ENCODE measurements at regions not wholly inside any gene's neighbourhood (a gene's known extent, or its start where the extent isn't known, plus 50 kb on each side); places are given as distances from the start of the nearest gene placed in this dataset.

GRCh38 chr18:53601344-53601743, 623.1 kb downstream of the MBD2 start:
- H3K4me2 ChIP-seq (ENCODE audit: low read depth, low read length, poor library complexity, severe bottlenecking) = no peak overlapping the region
- no peak overlapping the region for H3K27ac ChIP-seq (ENCODE audit: low read depth, low read length)
- no peaks in the 10 kb centered on the region for H3K27me3 ChIP-seq (ENCODE audit: low read length)
- no peak overlapping the region for H3K4me3 ChIP-seq (ENCODE audit: insufficient read depth, low read length, poor library complexity, severe bottlenecking)
- H3K36me3 ChIP-seq (ENCODE audit: low read length) = no peaks in the 10 kb centered on the region
- H3F3A ChIP-seq (ENCODE audit: insufficient read depth) = no peaks in the 10 kb centered on the region
- no peaks in the 10 kb centered on the region for H4K20me1 ChIP-seq (ENCODE audit: low read depth, low read length)
- TF ChIP-seq EZH2phosphoT487 (conservative IDR thresholded peaks at IDR 0.05; ENCODE audit: low read length) = no peak
- TF ChIP-seq CTCF (IDR thresholded peaks at IDR 0.05; ENCODE audit: insufficient read depth, low read length, poor library complexity, severe bottlenecking) = no peak
- no peaks in the 10 kb centered on the region for H3K9me3 ChIP-seq (ENCODE audit: insufficient read depth, low read length)
- H2AFZ ChIP-seq (ENCODE audit: low read depth, low read length, severe bottlenecking) = no peak overlapping the region
- H3K9ac ChIP-seq (ENCODE audit: low read length) = no peak overlapping the region
- no peaks in the 10 kb centered on the region for H3K9me2 ChIP-seq (replicated peaks; ENCODE audit: insufficient read depth, low read length)
- H3K79me2 ChIP-seq (ENCODE audit: insufficient read depth, low read length) = no peaks in the 10 kb centered on the region

- Histone ChIP-seq H3K27ac (ENCODE audit: low read depth, low read length) (no peak overlapping the region), H3K36me3 (ENCODE audit: low read length) (no peaks in the 10 kb centered on the region), H3K9me3 (ENCODE audit: insufficient read depth, low read length) (no peaks in the 10 kb centered on the region), H3K4me3 (ENCODE audit: insufficient read depth, low read length, poor library complexity, severe bottlenecking) (no peak overlapping the region), H2AFZ (ENCODE audit: low read depth, low read length, severe bottlenecking) (no peak overlapping the region), H3K9me2 (replicated peaks; ENCODE audit: insufficient read depth, low read length) (no peaks in the 10 kb centered on the region; the same call in 1 of the 2 replicates), H3K4me2 (ENCODE audit: low read depth, low read length, poor library complexity, severe bottlenecking) (no peak overlapping the region), H3K27me3 (ENCODE audit: low read length) (no peaks in the 10 kb centered on the region), H3F3A (ENCODE audit: insufficient read depth) (no peaks in the 10 kb centered on the region), H4K20me1 (ENCODE audit: low read depth, low read length) (no peaks in the 10 kb centered on the region), H3K79me2 (ENCODE audit: insufficient read depth, low read length) (no peaks in the 10 kb centered on the region), H3K9ac (ENCODE audit: low read length) (no peak overlapping the region)
- no peak for TF ChIP-seq EZH2phosphoT487 (conservative IDR thresholded peaks at IDR 0.05; ENCODE audit: low read length)
- no peak for TF ChIP-seq CTCF (IDR thresholded peaks at IDR 0.05; ENCODE audit: insufficient read depth, low read length, poor library complexity, severe bottlenecking)
These were observed 637.5 kb downstream of the MBD2 start for GRCh38 chr18:53586923-53587322.

All from SU-DHL-6 (cell line).